IPS-20b (cell line): ENCODE measurements at regions not wholly inside any gene's neighbourhood (a gene's known extent, or its start where the extent isn't known, plus 50 kb on each side); places are given as distances from the start of the nearest gene placed in this dataset.
"Not testable (repeated sequence)": the region's sequence is repeated elsewhere in the genome, so short reads cannot be mapped to it uniquely, and the experiment has no call there.

Experiments
- H3K27ac ChIP-seq: one replicate; pipeline ENCODE4 v1.5.1; 2013; ENCODE audit warnings: low read length
- H3K27me3 ChIP-seq: 2 replicates; pipeline ENCODE4 v1.6.1; 2013; ENCODE audit warnings: mild to moderate bottlenecking, low read length, inconsistent platforms; ENCODE audit not compliant: insufficient read depth
- H3K36me3 ChIP-seq: 2 replicates; pipeline ENCODE4 v1.6.1; 2013; ENCODE audit warnings: low read depth, mild to moderate bottlenecking, inconsistent platforms, low read length, moderate library complexity; ENCODE audit not compliant: insufficient read depth
- H3K4me1 ChIP-seq: 2 replicates; pipeline ENCODE4 v1.6.1; 2013; ENCODE audit warnings: mild to moderate bottlenecking, control low read depth, inconsistent platforms, low read length, moderate library complexity; ENCODE audit not compliant: insufficient read depth
- H3K4me3 ChIP-seq: 2 replicates; pipeline ENCODE4 v1.5.1; 2013; ENCODE audit warnings: mild to moderate bottlenecking, low read length, inconsistent platforms
- H3K9ac ChIP-seq: 2 replicates; pipeline ENCODE4 v1.6.1; 2013; ENCODE audit warnings: low read depth, mild to moderate bottlenecking, inconsistent platforms, low read length, moderate library complexity
- H3K9me3 ChIP-seq: 2 replicates; pipeline ENCODE4 v1.6.1; 2013; ENCODE audit warnings: mild to moderate bottlenecking, low read depth, low read length, inconsistent platforms; ENCODE audit not compliant: insufficient read depth

- no peaks in the 10 kb centered on the region for H3K36me3 ChIP-seq
- no peak overlapping the region for H3K9ac ChIP-seq
- no peaks in the 10 kb centered on the region for H3K4me1 ChIP-seq
- H3K4me3 ChIP-seq: no peak overlapping the region
- no peaks in the 10 kb centered on the region for H3K27me3 ChIP-seq
- H3K27ac ChIP-seq: no peak overlapping the region
- H3K9me3 ChIP-seq: no peaks in the 10 kb centered on the region
Observed at GRCh38 chr10:120181154-120181553, 275.9 kb upstream of the PLPP4 start.

GRCh38 chr10:120182431-120182830 lies 274.6 kb upstream of the PLPP4 start:
- no peaks in the 10 kb centered on the region for H3K4me1 ChIP-seq
- H3K27ac ChIP-seq: no peak overlapping the region
- H3K9ac ChIP-seq: no peak overlapping the region
- H3K36me3 ChIP-seq: no peaks in the 10 kb centered on the region
- no peaks in the 10 kb centered on the region for H3K9me3 ChIP-seq
- no peaks in the 10 kb centered on the region for H3K27me3 ChIP-seq
- H3K4me3 ChIP-seq: no peak overlapping the region

GRCh38 chr10:120183546-120183945 lies 273.5 kb upstream of the PLPP4 start:
- Histone ChIP-seq H3K27me3 (no peaks in the 10 kb centered on the region), H3K4me1 (no peaks in the 10 kb centered on the region), H3K36me3 (no peaks in the 10 kb centered on the region), H3K9me3 (no peaks in the 10 kb centered on the region), H3K9ac (no peak overlapping the region), H3K4me3 (no peak overlapping the region), H3K27ac (no peak overlapping the region)

- Histone ChIP-seq H3K9me3 (no peaks in the 10 kb centered on the region), H3K27me3 (no peaks in the 10 kb centered on the region), H3K36me3 (no peaks in the 10 kb centered on the region), H3K27ac (no peak overlapping the region), H3K9ac (no peak overlapping the region), H3K4me1 (no peaks in the 10 kb centered on the region), H3K4me3 (no peak overlapping the region)
Observed at GRCh38 chr10:120184547-120185337, 272.3 kb upstream of the PLPP4 start.

- Histone ChIP-seq H3K9me3 (no peaks in the 10 kb centered on the region), H3K36me3 (no peaks in the 10 kb centered on the region), H3K27me3 (no peaks in the 10 kb centered on the region), H3K27ac (no peak overlapping the region), H3K4me3 (no peak overlapping the region), H3K9ac (no peak overlapping the region), H3K4me1 (no peaks in the 10 kb centered on the region)
Observed at GRCh38 chr10:120186506-120186905, 270.5 kb upstream of the PLPP4 start.

- H3K27ac ChIP-seq, H3K9ac ChIP-seq, H3K4me3 ChIP-seq, H3K4me1 ChIP-seq, H3K9me3 ChIP-seq, H3K27me3 ChIP-seq, H3K36me3 ChIP-seq: not testable (repeated sequence)
Observed at GRCh38 chr10:120187168-120187567, 269.9 kb upstream of the PLPP4 start.

GRCh38 chr10:120188950-120189349 lies 268.1 kb upstream of the PLPP4 start:
- H3K4me3 ChIP-seq: no peak overlapping the region
- H3K36me3 ChIP-seq: no peaks in the 10 kb centered on the region
- H3K27ac ChIP-seq: no peak overlapping the region
- H3K9me3 ChIP-seq: no peaks in the 10 kb centered on the region
- no peaks in the 10 kb centered on the region for H3K4me1 ChIP-seq
- H3K9ac ChIP-seq: no peak overlapping the region
- H3K27me3 ChIP-seq: no peaks in the 10 kb centered on the region

- Histone ChIP-seq H3K4me3 (no peak overlapping the region), H3K27me3 (no peaks in the 10 kb centered on the region), H3K9ac (no peak overlapping the region), H3K4me1 (no peaks in the 10 kb centered on the region), H3K9me3 (peaks cover 28% of the 10 kb centered on the region), H3K36me3 (no peaks in the 10 kb centered on the region), H3K27ac (no peak overlapping the region)
Observed at GRCh38 chr10:120195984-120196712, 260.9 kb upstream of the PLPP4 start.

- Histone ChIP-seq H3K36me3 (no peaks in the 10 kb centered on the region), H3K4me3 (no peak overlapping the region), H3K27ac (no peak overlapping the region), H3K27me3 (no peaks in the 10 kb centered on the region), H3K9me3 (no peaks in the 10 kb centered on the region), H3K4me1 (no peaks in the 10 kb centered on the region), H3K9ac (no peak overlapping the region)
Observed at GRCh38 chr10:120204877-120205276, 252.2 kb upstream of the PLPP4 start.

GRCh38 chr10:120205368-120206018 lies 251.5 kb upstream of the PLPP4 start:
- no peak overlapping the region for H3K4me3 ChIP-seq
- H3K27ac ChIP-seq: no peak overlapping the region
- H3K9ac ChIP-seq: no peak overlapping the region
- H3K9me3 ChIP-seq: no peaks in the 10 kb centered on the region
- H3K4me1 ChIP-seq: no peaks in the 10 kb centered on the region
- H3K27me3 ChIP-seq: no peaks in the 10 kb centered on the region
- no peaks in the 10 kb centered on the region for H3K36me3 ChIP-seq

- no peaks in the 10 kb centered on the region for H3K36me3 ChIP-seq
- no peak overlapping the region for H3K9ac ChIP-seq
- no peaks in the 10 kb centered on the region for H3K27me3 ChIP-seq
- H3K4me1 ChIP-seq: no peaks in the 10 kb centered on the region
- H3K27ac ChIP-seq: no peak overlapping the region
- no peak overlapping the region for H3K4me3 ChIP-seq
- H3K9me3 ChIP-seq: no peaks in the 10 kb centered on the region; the same call in 1 of the 2 replicates
Observed at GRCh38 chr10:120208488-120208887, 248.5 kb upstream of the PLPP4 start.
